B cell (primary cell): ENCODE measurements at regions not wholly inside any gene's neighbourhood (a gene's known extent, or its start where the extent isn't known, plus 50 kb on each side); places are given as distances from the start of the nearest gene placed in this dataset.

Experiments
- ATAC-seq: fragments of 200-7000 bp; cut with Tn5 transposase; one replicate; pipeline ENCODE4 v1.10.0; 2021; ENCODE audit warnings: low read depth, mild to moderate bottlenecking, moderate number of reproducible peaks, moderate library complexity
- CTCF ChIA-PET: fragments of 350-600 bp; sonication (Branson Sonifier 250); formaldehyde crosslinking; loops from one replicate; lab custom pipeline; 2021; ENCODE audit warnings: antibody characterized with exemption, inconsistent platforms; lab: Charles Lee
- POLR2A ChIA-PET: fragments of 350-600 bp; sonication (Branson Sonifier 250); formaldehyde crosslinking; loops from one replicate; lab custom pipeline; 2021; ENCODE audit warnings: antibody characterized with exemption; lab: Charles Lee
- DNase-seq: peaks from one replicate; pipeline ENCODE4 v3.0.0; 2013
- H2AFZ ChIP-seq: 2 replicates; pipeline ENCODE4 v1.6.1; 2012; ENCODE audit warnings: mild to moderate bottlenecking, low read depth, low read length; ENCODE audit not compliant: insufficient read depth, poor library complexity, severe bottlenecking
- H3K27ac ChIP-seq, 2 donors: 1 replicate in 1 of 2; 2 replicates in 1 of 2; pipeline ENCODE4 v1.5.1; 2012 to 2013; ENCODE audit warnings: low read length in 2 of 2, mild to moderate bottlenecking in 2 of 2, moderate library complexity in 1 of 2
- H3K27me3 ChIP-seq, 4 experiments: fragments of 200-600 bp in 1 of 4; sonication (generic) in 1 of 4; replicated peaks in 1 of 4; 1 replicate in 2 of 4; 2 replicates in 2 of 4; pipeline versions ENCODE4 v1.6.1 to v1.7.0; 2013 to 2016; ENCODE audit warnings: low read length in 3 of 4, mild to moderate bottlenecking in 2 of 4, mixed read lengths in 1 of 4, moderate library complexity in 1 of 4; ENCODE audit not compliant: insufficient read depth in 4 of 4, control insufficient read depth in 3 of 4; ENCODE audit errors: control extremely low read depth in 1 of 4
- H3K36me3 ChIP-seq, 2 experiments: replicated peaks in 1 of 2; 1 replicate in 1 of 2; 2 replicates in 1 of 2; pipeline versions ENCODE4 v1.6.1 to v1.7.1; 2013; ENCODE audit warnings: low read length in 1 of 2; ENCODE audit not compliant: insufficient read depth in 2 of 2, control insufficient read depth in 1 of 2; ENCODE audit errors: control extremely low read depth in 1 of 2, extremely low read depth in 1 of 2
- H3K4me1 ChIP-seq, 2 donors: fragments of 200-600 bp in 1 of 2; sonication (generic) in 1 of 2; 1 replicate in 1 of 2; 2 replicates in 1 of 2; pipeline versions ENCODE4 v1.5.1 to v1.6.1; 2013 to 2017; ENCODE audit warnings: low read length in 2 of 2; ENCODE audit not compliant: control insufficient read depth in 2 of 2, insufficient read depth in 2 of 2
- H3K4me2 ChIP-seq: replicated peaks from 2 replicates; pipeline ENCODE3; 2012; ENCODE audit warnings: mild to moderate bottlenecking, low read depth, low read length; ENCODE audit not compliant: poor library complexity, severe bottlenecking
- H3K4me3 ChIP-seq, 5 experiments: fragments of 200-600 bp in 1 of 5; sonication (generic) in 1 of 5; 1 replicate in 3 of 5; 2 replicates in 2 of 5; pipeline versions ENCODE4 v1.5.1 to v1.7.0; 2011 to 2016; ENCODE audit warnings: low read length in 4 of 5, mild to moderate bottlenecking in 4 of 5, low read depth in 2 of 5, control low read depth in 1 of 5, moderate library complexity in 1 of 5; ENCODE audit not compliant: insufficient read depth in 1 of 5; ENCODE audit errors: control extremely low read depth in 1 of 5, extremely low read depth in 1 of 5
- H3K79me2 ChIP-seq: fragments of 200-600 bp; sonication (generic); one replicate; pipeline ENCODE4 v1.6.0; 2016; ENCODE audit warnings: low read length; ENCODE audit not compliant: control insufficient read depth, insufficient read depth
- H3K9ac ChIP-seq: fragments of 200-600 bp; sonication (generic); 2 replicates; pipeline ENCODE4 v1.6.1; 2017; ENCODE audit warnings: mild to moderate bottlenecking, low read length, moderate library complexity
- H3K9me3 ChIP-seq, 3 donors: one replicate each; pipeline versions ENCODE4 v1.6.1 to v1.7.1; 2013; ENCODE audit warnings: low read length in 2 of 3; ENCODE audit not compliant: control insufficient read depth in 2 of 3, insufficient read depth in 1 of 3; ENCODE audit errors: control extremely low read depth in 1 of 3
- H4K20me1 ChIP-seq: 2 replicates; pipeline ENCODE4 v1.6.0; 2012; ENCODE audit warnings: mild to moderate bottlenecking, low read length; ENCODE audit not compliant: insufficient read depth, control insufficient read depth, poor library complexity, severe bottlenecking
- H3K27ac Mint-ChIP-seq: one replicate; pipeline ENCODE4 v1.8.0; 2021; ENCODE audit warnings: mixed read lengths
- H3K27me3 Mint-ChIP-seq: one replicate; pipeline ENCODE4 v1.8.0; 2021; ENCODE audit warnings: mixed read lengths
- H3K4me1 Mint-ChIP-seq: one replicate; pipeline ENCODE4 v1.8.0; 2021; ENCODE audit warnings: mixed read lengths
- H3K4me3 Mint-ChIP-seq: one replicate; pipeline ENCODE4 v1.8.0; 2021; ENCODE audit warnings: mixed read lengths
- H3K9me3 Mint-ChIP-seq: one replicate; pipeline ENCODE4 v1.8.0; 2022; ENCODE audit warnings: mixed read lengths; ENCODE audit not compliant: insufficient read depth
- EZH2 ChIP-seq: IDR thresholded peaks from 2 replicates; pipeline ENCODE4 v1.6.1; 2012; ENCODE audit warnings: borderline replicate concordance, low read depth, mild to moderate bottlenecking, moderate library complexity, low read length; ENCODE audit not compliant: insufficient read depth, poor library complexity, severe bottlenecking
- WGBS: methylation state at CpG from one replicate; pipeline ENCODE4 v1.1.5; 2013; ENCODE audit warnings: missing lambda C conversion rate; ENCODE audit not compliant: insufficient coverage; 5-methylcytosine and 5-hydroxymethylcytosine counted together
- intact Hi-C: fragments of 100-400 bp; cut with micrococcal nuclease; formaldehyde crosslinking; loops from one replicate; pipeline ENCODE4 v1.10.0; 2022
- TF ChIP-seq, protein P1 (sequence below): fragments of 200-600 bp; IDR thresholded peaks from one replicate; pipeline ENCODE4 v1.8.0; 2022; ENCODE audit warnings: antibody characterized with exemption, mild to moderate bottlenecking

DNA sequence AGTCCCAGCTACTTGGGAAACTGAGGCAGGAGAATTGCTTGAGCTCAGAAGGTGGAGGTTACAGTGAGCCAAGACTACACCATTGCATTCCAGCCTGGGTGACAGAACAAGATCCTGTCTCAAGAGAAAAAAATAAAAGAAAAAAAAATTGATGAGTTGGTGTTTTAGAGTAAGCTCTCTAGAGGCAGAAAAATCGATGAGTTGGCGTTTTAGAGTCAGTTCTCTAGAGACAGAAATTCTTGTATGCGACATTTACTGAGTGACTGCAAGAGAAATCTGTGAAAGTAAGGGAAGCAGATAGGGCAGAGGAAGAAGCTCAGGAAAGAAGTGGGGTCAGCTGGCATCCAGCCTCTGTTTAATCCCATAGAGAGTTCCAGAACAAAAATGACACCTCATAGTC, 298.7 kb upstream of the ARRDC4 start:
- no peak overlapping the region for H3K4me2 ChIP-seq
- H3K36me3 ChIP-seq = no peaks in the 10 kb centered on the region
- H3K9me3 ChIP-seq = no peaks in the 10 kb centered on the region
- H3K27me3 Mint-ChIP-seq = no peaks in the 10 kb centered on the region
- TF ChIP-seq EZH2 = no peak
- TF ChIP-seq, protein P1, sequence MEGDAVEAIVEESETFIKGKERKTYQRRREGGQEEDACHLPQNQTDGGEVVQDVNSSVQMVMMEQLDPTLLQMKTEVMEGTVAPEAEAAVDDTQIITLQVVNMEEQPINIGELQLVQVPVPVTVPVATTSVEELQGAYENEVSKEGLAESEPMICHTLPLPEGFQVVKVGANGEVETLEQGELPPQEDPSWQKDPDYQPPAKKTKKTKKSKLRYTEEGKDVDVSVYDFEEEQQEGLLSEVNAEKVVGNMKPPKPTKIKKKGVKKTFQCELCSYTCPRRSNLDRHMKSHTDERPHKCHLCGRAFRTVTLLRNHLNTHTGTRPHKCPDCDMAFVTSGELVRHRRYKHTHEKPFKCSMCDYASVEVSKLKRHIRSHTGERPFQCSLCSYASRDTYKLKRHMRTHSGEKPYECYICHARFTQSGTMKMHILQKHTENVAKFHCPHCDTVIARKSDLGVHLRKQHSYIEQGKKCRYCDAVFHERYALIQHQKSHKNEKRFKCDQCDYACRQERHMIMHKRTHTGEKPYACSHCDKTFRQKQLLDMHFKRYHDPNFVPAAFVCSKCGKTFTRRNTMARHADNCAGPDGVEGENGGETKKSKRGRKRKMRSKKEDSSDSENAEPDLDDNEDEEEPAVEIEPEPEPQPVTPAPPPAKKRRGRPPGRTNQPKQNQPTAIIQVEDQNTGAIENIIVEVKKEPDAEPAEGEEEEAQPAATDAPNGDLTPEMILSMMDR = no peak
- no peaks in the 10 kb centered on the region for H4K20me1 ChIP-seq
- H3K79me2 ChIP-seq = no peaks in the 10 kb centered on the region
- H3K4me3 Mint-ChIP-seq = no peak overlapping the region
- WGBS = 77% methylated on average over 3 of the region's 3 CpGs
- ChIA-PET CTCF (no interaction called here), POLR2A (no interaction called here)
- no peak overlapping the region for H3K9ac ChIP-seq
- ATAC-seq (no peak), DNase-seq (no peak)
- H3K9me3 Mint-ChIP-seq = peaks cover 10% of the 10 kb centered on the region
- H3K4me1 Mint-ChIP-seq = no peaks in the 10 kb centered on the region
- no peak overlapping the region for H3K4me3 ChIP-seq
- H3K27ac ChIP-seq = no peak overlapping the region
- no peaks in the 10 kb centered on the region for H3K4me1 ChIP-seq
- no peak overlapping the region for H3K27ac Mint-ChIP-seq
- H3K27me3 ChIP-seq = no peaks in the 10 kb centered on the region
- H2AFZ ChIP-seq = no peak overlapping the region
- intact Hi-C loops = no loop called here

DNA sequence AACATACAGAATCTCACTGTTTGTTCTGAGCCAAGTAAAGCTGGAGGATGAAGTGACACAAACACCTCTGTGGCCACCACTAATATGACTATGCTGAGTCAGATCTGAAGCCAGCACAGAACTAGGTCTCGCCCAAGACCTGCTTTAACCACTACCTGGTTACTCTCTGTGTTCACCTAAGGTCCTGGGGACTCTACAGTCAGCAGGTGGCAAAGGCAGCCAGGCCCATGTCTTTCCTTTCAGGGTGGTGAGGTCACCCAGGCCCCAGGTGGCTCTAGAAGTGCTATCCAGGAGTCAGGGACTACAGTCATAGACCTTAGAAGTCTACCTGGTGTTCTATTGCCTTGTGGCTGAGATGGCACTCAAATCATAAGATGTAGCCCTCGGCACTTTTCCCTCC, 287.9 kb upstream of the ARRDC4 start:
- H3K79me2 ChIP-seq = no peaks in the 10 kb centered on the region
- ATAC-seq (no peak), DNase-seq (no peak)
- H3K9me3 ChIP-seq = peaks cover 0 to 5% (median 0%) of the 10 kb centered on the region in 3 donors
- no peaks in the 10 kb centered on the region for H3K36me3 ChIP-seq
- H3K4me2 ChIP-seq = no peak overlapping the region
- H3K27me3 ChIP-seq = no peaks in the 10 kb centered on the region
- POLR2A ChIA-PET = no interaction called here
- H3K27ac ChIP-seq = no peak overlapping the region
- H4K20me1 ChIP-seq = no peaks in the 10 kb centered on the region
- no peak for TF ChIP-seq EZH2
- TF ChIP-seq, protein P1 = no peak
- 80% methylated on average over 1 of the region's 2 CpGs for WGBS
- H3K4me1 ChIP-seq = no peaks in the 10 kb centered on the region
- H3K4me3 ChIP-seq = no peak overlapping the region
- intact Hi-C loops = no loop called here
- H3K27ac Mint-ChIP-seq = no peak overlapping the region
- no peak overlapping the region for H3K4me3 Mint-ChIP-seq
- no peaks in the 10 kb centered on the region for H3K4me1 Mint-ChIP-seq
- H2AFZ ChIP-seq = no peak overlapping the region
- no peak overlapping the region for H3K9ac ChIP-seq
- H3K9me3 Mint-ChIP-seq = no peaks in the 10 kb centered on the region
- H3K27me3 Mint-ChIP-seq = no peaks in the 10 kb centered on the region
- CTCF ChIA-PET = no interaction called here
